HS-5 (cell line): ENCODE measurements at regions not wholly inside any gene's neighbourhood (a gene's known extent, or its start where the extent isn't known, plus 50 kb on each side); places are given as distances from the start of the nearest gene placed in this dataset.

Experiments
- DNase-seq: peaks from one replicate; pipeline ENCODE4 v3.0.0-alpha.2; 2012; ENCODE audit warnings: low read depth

DNA sequence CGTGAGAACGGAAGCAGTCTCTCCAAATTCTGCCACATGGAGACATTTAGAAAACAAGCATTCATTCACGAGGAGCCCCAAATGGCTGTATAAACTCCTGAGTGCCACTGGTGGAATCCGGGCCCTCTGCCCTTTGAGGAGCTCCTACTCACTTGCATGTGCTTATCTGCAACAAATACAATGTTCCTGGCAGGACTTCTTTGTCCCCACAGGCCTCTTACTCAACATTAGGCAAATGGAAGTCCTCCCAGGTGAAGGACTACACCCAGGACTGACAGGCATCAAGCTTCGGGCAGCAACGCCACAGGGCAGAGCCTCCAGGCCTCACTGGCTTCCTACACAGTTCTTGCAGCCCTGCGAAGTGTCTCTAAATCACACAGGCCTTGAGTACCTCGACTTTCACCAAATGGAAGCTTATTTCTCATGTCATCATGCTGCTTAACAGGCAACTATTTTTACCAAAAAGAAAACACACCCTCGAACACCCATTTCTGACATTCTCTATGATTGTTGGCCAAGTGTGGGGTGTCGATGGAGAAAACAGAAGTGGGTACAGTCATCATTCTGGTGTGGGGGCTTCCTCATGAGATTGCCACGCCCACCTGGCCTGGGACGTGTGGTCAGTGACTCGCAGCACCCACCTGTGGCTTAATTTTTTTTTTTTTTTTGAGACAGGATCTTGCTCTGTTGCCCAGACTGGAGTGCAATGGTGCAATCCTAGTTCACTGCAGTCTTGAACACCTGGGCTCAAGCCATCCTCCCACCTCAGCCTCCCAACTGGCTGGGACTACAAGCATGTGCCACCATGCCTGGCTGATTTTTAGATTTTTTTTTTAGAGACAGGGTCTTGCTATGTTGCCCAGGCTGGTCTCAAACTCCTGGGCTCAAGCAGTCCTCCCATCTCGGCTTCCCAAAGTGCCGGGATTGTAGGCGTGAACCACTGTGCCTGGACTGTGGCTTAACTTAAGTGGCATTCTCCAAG, 186.8 kb upstream of the GLI2 start:
- DNase-seq, result no peak

DNA sequence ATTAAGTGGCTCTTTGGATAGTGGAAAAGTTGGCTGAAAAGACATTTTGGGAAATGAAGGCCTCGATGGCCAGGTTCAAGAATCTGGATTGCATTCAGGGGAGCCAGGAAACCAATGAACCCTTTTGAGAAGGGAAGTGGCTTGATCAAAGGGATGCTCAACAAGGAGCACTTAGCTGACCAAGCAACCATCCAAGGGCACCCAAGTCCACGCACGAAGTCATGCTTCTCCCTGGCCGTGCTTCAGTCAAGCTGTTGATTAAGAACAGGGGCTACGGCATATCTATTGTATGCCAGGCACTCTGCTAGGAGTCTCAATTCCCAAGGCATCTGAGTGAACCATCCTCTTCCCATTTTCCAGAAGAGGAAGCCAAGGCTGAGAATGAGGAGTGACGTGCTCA, 185.8 kb upstream of the GLI2 start:
- DNase-seq, result no peak

DNA sequence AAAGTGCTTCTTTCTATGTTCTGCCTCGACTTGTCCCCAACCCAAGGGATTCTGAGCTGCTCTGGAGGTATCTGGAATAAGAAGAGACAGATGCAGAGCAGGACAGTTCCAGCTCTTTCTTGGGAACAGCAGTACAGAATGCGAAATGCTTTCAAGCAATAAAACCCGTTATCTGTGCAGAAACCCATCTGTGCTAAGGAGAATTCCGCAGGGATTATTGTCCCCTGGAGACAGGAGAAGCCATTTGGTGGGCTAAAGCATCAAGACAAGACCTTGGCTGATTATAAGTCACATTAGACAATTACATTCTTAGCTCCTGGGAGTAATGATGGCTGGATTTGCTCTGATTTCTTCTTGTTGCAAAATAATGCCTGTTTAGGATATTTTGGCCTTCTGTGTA, 185.4 kb upstream of the GLI2 start:
- no peak for DNase-seq

DNA sequence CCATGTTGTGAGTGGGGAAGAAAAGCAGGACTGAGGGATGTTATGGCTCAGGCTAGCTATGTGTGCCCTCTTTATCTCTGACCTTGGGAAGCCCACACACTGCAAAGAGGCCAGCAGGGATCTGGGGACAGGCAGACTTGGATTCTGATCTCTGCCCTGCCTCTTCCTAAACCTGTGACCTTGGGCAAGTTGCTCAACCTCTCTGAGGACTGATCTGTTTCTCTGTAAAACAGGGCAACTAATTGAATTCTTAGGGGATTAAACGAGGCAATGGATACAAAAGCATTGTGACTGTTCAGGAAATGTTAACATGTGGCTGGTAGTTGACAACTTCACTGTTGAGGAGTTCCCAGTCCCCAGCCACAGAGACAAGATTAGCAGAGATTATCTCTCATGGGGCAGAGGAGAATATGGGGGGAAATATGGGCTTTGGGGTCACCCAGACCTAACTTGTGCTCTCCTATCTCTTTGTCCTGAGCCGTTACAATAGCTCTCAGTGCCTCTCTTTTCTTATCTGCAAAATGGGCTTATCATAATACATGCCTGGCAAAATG, 184.7 kb upstream of the GLI2 start:
- no peak for DNase-seq

DNA sequence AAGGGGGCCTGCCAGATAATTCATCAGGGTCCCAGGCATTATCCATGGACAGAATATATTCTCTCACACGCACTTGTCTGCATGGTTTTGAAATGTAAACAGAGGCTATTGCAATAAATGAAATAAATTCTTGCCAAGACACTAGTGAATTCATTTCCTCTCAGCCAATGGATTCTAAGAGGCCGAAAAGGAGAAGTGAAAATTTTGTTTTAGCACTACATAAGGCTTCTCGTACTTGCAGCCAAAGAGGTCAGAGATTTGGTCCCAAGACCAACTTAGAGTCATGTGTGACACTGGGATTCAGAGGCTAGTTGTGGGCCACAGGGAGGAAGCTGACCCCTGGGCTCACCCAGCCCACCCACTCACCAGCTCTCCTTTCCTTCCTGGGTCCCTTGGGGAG, 184.1 kb upstream of the GLI2 start:
- DNase-seq, result no peak

DNA sequence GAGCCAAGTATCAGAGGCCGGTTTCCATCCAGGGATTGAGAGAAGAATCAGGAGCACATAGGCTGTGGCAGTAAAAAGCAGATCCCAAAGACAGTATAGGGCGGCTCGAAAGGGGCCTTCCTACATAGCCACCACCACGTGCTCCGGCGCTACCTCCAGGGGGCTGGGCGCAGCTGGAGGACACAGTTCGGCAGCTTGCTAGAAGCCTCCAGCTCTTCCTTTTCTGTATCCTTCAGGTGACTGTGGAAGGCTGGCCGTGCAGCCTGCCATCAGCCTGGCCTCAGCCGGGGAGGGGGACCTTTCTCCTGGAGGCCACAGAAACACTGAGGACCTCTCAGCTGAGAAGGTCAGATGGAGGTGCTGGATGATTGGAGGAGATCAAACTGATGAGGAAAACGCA, 183.6 kb upstream of the GLI2 start:
- no peak for DNase-seq

DNA sequence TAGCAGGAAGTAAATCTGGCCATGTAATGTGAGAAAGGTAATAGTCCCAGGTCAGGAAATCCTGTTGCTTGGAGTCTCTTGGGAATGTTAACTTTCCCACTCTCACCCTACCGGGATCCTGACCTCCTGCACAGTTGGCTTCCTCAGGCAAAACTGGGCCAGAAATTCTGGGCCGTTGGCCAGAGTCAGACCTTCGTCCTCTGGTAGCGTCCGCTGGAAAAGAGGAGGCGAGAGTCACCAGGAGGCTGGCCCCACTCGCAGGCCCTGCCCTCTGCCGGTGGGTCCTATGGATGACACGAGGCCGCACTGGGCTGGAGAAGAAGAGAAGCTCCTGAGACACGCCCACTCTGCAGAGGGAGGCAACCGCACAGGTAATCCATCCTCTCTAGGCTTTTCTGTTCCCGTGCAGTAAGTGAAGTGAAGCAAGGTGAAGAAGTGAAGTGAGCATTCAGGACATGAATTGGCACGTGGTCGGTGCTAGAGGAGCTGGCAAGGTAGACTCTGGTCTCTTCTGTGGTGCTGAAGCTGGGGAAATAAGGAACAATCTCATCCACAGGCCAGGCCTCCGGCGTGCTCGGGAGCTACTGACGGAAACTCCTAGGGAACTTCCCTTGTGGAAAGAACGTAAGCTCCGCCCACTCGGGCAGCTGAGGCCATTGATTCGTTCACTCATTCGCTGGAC, 182.7 kb upstream of the GLI2 start:
- no peak for DNase-seq

DNA sequence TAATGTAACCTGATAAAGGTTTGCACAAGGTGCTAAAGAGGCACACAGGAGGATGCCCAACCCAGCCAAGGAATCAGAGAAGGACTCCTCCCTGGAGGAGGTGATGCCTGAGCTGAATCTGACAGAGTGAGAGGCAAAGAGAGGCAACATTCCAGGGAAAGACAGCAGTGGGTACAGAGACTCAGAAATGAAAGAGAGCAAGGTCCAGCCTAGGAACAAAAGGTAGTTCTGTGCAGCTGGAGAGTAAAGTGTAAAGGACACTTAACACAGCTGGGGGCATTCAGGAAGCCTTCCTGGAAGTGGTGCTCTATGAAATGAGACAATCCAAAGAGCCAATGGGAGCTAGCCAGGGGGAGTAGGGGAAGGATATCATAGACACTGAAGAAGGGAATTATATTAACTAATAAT, 181.0 kb upstream of the GLI2 start:
- DNase-seq, result no peak

DNA sequence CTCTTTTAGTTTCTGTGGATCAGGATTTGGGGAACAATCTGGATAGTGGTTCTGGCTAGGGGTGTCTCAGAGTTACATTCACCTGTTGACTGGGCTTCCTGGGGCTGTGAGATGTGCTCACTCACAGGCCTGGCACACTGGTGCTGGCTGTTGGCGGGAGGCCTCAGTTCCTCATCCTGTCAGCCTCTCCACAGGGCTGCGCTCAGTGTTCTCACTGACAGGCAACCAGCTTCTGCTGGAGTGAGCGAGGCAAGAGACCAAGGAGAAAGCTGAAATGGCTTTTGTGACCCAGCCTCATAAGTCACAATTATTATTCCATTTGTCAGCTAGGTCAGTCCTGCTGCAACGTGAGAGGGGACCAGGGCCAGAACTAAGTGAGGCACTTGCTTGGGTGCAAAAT, 180.6 kb upstream of the GLI2 start:
- DNase-seq, result no peak

DNA sequence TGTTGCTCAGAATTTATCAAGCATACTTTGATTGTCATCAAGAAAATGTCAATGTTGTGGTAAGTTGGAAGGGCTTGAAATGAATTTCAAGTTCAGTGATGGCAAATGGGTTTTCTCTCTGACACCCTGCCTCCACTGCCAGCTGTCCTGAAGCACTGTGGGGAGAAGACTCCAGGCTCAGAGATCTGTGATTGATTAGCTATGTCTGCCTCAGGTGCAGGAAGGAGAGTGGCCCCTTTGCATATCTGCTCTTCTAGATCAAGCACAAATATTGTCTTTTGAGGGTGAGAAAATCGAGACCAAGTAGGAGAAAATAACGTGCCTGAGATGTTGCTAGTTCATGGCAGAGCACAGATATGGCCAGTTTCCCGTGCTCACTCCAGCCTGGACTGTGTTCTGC, 178.8 kb upstream of the GLI2 start:
- DNase-seq, result no peak

DNA sequence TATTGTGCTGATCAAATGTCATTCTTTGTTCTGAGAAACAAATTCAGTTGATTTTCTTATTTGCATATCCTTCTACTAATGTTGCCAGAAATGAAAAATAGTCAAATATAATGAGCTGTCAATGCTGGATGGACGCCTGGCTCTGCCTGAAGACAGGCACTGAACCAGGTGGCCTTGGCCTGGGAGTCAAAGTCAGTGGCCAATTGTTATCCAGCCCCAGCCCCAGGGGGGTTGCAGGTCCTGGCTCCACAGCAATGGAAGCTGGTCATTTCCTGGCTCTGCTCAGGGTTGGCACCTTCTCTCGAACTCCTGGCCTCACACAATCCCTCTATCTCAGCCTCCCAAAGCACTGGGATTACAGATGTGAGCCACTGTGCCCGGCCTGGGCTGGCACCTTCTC, 176.8 kb upstream of the GLI2 start:
- no peak for DNase-seq

DNA sequence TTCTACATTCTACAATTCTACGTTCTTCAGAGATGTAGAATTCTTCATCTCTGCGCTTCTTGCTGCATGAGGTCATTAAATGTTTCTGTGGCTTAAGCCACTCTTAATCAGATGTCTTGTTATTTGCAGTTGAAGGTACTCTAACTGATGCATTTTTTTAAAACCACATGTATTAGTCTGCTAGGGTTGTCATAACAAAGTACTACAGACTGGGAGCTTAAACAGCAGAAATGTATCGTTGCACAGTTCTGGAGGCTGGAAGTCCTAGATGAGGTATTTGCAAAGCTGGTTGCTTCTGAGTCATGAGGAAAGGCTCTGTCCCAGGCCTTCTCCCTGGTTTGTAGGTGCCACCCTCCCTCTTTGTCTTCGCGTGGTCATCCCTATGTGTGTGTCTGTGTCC, 176.3 kb upstream of the GLI2 start:
- DNase-seq, result peak; percentile 82

DNA sequence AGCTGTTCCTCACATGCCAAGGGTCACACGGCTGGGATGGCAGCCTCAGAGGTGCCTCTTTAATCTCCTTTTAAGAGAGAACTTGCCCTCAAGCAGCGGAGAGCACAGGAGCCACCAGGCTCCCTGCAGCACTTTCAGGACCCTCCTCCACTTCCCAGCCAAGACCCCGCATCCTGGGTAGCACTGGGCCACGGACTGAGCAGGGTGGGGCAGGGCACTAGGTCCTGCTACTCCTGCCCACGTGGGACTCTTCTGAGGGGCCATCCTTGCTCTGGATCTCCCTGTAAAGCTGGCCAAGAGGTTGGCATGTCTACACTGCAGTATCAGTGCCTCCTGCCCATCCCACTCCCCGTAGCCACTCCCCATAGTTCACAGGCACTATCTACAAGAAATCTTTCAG, 175.3 kb upstream of the GLI2 start:
- no peak for DNase-seq

DNA sequence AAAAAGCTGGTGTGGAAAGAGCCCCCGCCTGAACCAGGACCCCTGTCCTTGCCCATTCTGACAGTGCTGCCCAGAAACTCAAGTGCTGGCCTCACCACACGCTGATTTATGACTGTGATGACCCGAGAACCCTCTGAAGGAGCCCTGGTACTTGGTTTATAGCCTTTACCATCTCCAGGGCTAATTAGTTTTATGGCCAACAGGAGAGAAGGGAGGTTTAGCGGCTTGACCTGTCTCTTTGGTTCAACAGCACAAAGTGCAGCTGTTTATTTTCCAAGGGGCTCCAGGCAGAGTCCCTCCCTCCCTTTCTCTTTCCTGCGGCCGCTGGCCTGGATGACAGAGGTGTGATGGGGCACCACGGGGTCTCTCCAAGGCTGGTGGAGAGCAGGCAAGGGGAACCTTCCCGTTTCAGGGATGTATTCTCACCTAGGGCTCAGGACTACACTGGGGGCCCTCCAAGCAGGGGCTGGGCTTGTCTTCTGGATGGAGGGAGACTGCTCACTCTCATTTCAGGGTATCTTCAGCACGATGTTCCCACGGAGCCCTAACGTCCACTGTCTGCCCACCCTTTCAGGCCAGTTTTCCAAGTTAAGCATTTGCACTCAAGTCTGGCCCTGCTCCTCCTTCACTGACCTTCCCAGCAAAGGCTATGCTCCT, 174.2 kb upstream of the GLI2 start:
- no peak for DNase-seq

DNA sequence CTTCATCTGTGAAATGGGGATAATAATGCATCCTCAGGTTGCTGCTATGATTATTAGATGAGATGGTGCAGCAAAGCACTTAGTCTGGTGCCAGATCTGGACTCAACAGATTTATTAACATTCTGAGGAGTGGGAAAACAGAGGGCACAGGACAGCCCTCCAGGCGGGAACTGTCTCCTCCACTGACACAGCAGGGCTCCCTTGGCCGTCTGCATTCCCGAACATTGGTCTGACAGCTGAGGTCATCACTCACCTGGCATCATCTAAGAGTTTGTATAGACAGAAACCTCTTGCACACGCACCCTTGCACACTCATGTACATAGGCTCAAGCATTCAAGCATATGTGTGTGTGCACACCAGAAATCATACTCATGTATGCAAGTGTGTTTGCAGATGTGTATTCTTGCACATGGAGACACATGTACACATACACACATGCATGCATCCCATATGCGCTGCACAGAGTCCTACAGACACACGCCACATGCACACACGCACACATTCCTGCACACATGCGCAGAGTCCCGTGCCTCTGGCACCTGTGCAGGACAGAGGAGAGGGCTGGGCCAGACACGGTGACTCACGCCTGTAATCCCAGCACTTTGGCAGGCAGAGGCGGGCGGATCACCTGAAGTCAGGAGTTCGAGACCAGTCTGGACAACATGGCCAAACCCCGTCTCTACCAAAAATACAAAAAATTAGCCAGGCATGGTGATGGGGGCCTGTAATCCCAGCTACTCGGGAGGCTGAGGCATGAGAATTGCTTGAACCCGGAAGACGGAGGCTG, 173.3 kb upstream of the GLI2 start:
- DNase-seq, result no peak

DNA sequence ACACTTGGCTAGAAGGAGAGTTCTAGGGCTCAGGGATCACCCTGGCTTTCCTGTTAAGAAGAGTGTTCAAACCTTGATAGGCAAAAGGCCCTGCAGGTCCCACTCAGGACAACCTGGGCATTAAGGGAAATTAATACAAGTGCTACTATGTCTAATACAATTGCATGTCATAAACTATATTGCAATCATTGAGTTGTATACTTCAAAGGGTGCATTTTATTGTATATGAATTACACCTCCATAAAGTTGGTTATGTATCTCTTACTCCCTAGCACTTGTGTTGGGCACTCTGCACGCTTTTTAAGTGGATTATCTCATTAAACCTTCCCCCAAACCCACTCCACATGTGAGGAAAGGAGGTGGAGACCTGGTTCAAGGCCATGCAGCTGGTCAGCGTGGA, 172.1 kb upstream of the GLI2 start:
- no peak for DNase-seq

DNA sequence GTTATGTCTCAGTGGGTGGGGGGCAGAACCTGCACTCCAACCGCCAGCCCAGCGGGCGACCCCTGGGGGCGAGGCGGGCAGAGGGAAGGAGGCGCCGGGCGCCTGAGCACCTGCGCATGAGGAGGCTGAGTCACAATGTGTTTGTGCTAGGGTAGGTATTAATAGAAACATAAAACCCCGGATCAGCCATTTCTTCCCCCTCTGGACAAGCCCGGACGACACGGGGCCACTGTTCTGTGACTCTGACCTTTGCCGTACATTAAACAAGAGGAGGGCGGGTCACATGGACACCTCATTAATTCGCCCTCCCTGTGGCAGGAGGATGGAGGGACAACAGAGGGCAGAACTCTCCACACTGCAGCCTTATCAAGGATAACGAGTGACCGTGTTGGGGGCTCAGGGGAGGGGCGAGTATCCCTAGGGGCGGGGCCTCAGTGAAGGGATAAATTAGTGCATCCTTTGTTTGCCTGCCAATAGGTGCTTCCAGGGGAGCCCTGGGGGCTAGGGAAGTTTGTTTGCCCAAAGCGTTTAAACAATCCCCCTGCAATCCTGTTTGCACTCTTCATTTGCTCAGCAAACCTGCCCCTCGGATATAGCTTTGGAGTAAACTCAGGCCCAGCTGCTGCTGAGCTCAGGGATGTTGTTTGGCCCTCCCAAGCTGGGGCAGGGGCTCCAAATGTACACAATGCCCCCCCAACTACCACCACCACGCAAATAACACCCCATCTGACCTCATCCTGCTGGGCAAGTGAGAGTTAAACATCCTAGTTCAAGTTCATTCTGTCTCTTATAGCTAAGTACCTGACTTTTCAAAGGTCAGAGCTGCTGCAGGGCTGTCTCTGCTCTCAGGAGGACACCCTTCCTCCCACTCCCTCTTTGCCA, 171.2 kb upstream of the GLI2 start:
- no peak for DNase-seq

DNA sequence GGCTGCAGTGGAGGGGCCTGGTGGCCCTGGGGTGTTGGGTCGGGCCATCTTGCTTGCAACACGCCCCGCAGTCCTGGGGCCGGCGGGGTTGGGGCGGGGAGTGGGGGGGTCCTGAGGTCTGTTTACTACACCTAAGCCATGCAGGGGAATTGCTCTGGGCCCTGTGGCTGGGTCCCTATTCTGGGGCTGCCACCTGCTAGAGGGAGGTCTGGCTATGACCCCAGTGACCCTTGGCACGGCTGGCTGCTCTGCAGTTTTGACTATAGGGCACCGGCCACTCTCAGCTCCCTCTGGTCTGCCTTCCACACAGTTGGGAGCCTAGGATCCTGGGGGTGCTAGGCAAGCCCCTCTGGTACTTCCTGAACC, 170.6 kb upstream of the GLI2 start:
- DNase-seq, result no peak

DNA sequence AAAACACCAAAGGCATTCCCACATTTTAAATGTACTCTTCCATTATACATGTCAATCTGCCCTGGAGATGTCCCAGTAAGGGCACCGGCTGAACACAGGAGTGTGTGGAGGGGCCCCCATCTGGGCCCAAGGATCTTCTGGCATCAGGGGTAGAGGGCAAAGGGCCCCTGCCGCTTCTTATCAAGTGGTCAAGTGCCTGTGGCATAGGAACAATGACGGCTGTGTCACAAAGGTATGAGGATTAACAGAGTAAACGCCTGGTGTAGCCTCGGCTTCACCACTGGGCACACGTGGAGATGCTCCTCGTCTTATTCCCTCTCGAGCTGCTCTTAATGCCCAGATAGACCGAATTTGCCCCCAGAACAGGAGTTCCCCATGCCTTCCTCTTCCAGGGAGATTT, 169.7 kb upstream of the GLI2 start:
- no peak for DNase-seq

DNA sequence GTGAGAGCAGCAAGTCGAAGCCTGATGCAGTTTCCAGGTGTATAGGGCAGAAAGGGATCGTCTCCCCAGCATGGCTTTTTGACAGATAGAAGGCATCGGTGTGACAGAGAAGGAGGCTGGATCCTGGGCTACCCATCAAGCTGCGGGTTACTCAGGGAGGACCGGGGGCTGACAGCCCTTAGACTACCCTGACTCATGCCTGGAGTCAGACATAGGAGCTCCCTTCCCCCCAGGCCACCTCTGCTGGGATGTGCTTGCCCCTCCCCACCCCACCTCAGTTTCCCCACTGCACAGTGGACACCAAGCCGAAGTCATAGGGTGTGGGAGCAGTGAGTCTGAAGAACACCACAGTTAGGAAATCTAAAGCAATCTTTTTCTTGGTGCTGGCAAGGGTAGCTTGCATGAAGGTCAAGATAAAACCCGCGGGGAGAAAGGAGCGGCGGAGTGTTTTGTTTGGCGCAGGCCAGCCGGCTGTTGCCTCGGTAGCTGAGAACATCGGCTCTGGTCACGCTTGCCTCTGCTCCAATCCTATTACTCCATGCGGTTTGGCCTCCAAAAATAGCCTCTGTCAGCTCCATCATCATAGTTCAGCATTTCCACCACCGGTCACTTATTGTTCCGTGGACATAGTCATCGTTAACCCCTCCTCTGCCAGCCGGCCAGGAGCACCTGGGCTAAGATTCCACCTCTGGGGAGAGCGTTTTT, 169.2 kb upstream of the GLI2 start:
- DNase-seq, result no peak
